Natural killer cell (primary cell): ENCODE measurements at regions not wholly inside any gene's neighbourhood (a gene's known extent, or its start where the extent isn't known, plus 50 kb on each side); places are given as distances from the start of the nearest gene placed in this dataset.
A peak's percentile ranks its signal among the peaks of the same experiment; 100 is the strongest.

Source experiments
- ATAC-seq, 3 donors: fragments of 150-1000 bp in 2 of 3; fragments of 200-7000 bp in 1 of 3; cut with Tn5 transposase; 1 replicate in 1 of 3; 2 replicates in 2 of 3; pipeline ENCODE4 v1.10.0; 2021; ENCODE audit warnings: mild to moderate bottlenecking in 2 of 3, moderate library complexity in 2 of 3
- DNase-seq, 2 donors: peaks; one replicate each; pipeline versions ENCODE4 v3.0.0 to v3.0.0-alpha.2; 2013 to 2021; ENCODE audit warnings: mixed read lengths in 1 of 2
- H3K27ac ChIP-seq: one replicate; pipeline ENCODE4 v1.5.1; 2013; ENCODE audit warnings: mild to moderate bottlenecking, low read length
- H3K27me3 ChIP-seq: one replicate; pipeline ENCODE4 v1.6.1; 2013; ENCODE audit warnings: low read length; ENCODE audit not compliant: control insufficient read depth, insufficient read depth
- H3K36me3 ChIP-seq: one replicate; pipeline ENCODE4 v1.6.1; 2013; ENCODE audit warnings: low read length; ENCODE audit not compliant: control insufficient read depth, insufficient read depth
- H3K4me1 ChIP-seq: one replicate; pipeline ENCODE4 v1.6.1; 2013; ENCODE audit warnings: low read length; ENCODE audit not compliant: control insufficient read depth, insufficient read depth
- H3K4me3 ChIP-seq: one replicate; pipeline ENCODE4 v1.5.1; 2013; ENCODE audit warnings: low read length
- H3K9me3 ChIP-seq: one replicate; pipeline ENCODE4 v1.6.1; 2013; ENCODE audit warnings: low read length; ENCODE audit not compliant: control insufficient read depth, insufficient read depth
- H3K27ac Mint-ChIP-seq, 2 donors: one replicate each; pipeline ENCODE4 v1.8.0; 2022; ENCODE audit warnings: mild to moderate bottlenecking in 2 of 2, mixed read lengths in 2 of 2, moderate library complexity in 1 of 2
- H3K27me3 Mint-ChIP-seq, 2 donors: one replicate each; pipeline ENCODE4 v1.8.0; 2022; ENCODE audit warnings: low read depth in 2 of 2, mixed read lengths in 2 of 2
- H3K36me3 Mint-ChIP-seq: one replicate; pipeline ENCODE4 v1.8.0; 2022; ENCODE audit warnings: mixed read lengths
- H3K4me1 Mint-ChIP-seq, 2 donors: one replicate each; pipeline ENCODE4 v1.8.0; 2022; ENCODE audit warnings: mixed read lengths in 2 of 2
- H3K4me3 Mint-ChIP-seq: one replicate; pipeline ENCODE4 v1.8.0; 2022; ENCODE audit warnings: mild to moderate bottlenecking, moderate library complexity, mixed read lengths
- H3K9me3 Mint-ChIP-seq, 2 donors: one replicate each; pipeline ENCODE4 v1.8.0; 2022; ENCODE audit warnings: mixed read lengths in 2 of 2
- WGBS: methylation state at CpG from one replicate; pipeline ENCODE4 v1.1.7; 2013; ENCODE audit warnings: missing lambda C conversion rate; ENCODE audit not compliant: insufficient coverage; 5-methylcytosine and 5-hydroxymethylcytosine counted together
- intact Hi-C: fragments of 100-400 bp; cut with micrococcal nuclease; formaldehyde crosslinking; loops from one replicate; pipeline ENCODE4 v1.14.2; 2022
- TF ChIP-seq, protein P1 (sequence below): fragments of 200-600 bp; IDR thresholded peaks from one replicate; pipeline ENCODE4 v1.8.0; 2022; ENCODE audit warnings: antibody characterized with exemption

DNA sequence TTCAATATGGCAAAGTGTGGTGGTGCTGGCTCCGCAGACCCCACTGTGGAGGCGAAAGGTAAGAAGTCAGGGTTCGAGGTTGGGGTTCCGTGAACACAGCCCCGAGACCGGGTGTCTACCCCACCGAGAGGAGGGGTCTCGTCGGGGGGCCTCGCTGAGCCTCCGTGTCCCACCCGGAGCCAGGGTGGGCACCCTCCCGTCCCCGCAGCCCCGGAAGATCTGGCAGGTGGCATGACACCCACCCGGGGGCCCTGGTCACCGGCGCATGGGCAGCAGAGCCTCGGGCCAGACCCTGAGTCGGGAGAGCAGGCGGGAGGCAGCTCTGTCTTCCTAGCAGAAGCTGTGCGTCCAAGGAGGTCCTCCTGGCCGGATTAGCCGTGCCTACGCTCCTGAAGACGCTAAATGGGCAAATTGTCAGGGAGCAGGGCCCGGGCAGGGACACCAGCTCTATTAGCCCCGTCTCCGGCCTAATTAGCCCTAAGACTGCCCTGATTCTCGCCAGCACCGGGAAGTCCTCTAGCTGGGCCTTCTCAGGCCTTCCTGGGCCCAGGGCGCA is 56.4 kb downstream of the UNCX start:
- H3K27me3 Mint-ChIP-seq = no peaks in the 10 kb centered on the region
- H3K4me3 Mint-ChIP-seq = peak overlapping the region; percentile 35
- 91% methylated on average over 32 of the region's 32 CpGs for WGBS
- Histone ChIP-seq H3K36me3 (no peaks in the 10 kb centered on the region), H3K4me3 (no peak overlapping the region), H3K27ac (no peak overlapping the region), H3K4me1 (peaks cover 19% of the 10 kb centered on the region), H3K9me3 (no peaks in the 10 kb centered on the region), H3K27me3 (no peaks in the 10 kb centered on the region)
- H3K27ac Mint-ChIP-seq = no peak overlapping the region
- ATAC-seq = no peak
- H3K36me3 Mint-ChIP-seq = no peaks in the 10 kb centered on the region
- intact Hi-C loops = no loop called here
- no peaks in the 10 kb centered on the region for H3K9me3 Mint-ChIP-seq
- TF ChIP-seq, protein P1, sequence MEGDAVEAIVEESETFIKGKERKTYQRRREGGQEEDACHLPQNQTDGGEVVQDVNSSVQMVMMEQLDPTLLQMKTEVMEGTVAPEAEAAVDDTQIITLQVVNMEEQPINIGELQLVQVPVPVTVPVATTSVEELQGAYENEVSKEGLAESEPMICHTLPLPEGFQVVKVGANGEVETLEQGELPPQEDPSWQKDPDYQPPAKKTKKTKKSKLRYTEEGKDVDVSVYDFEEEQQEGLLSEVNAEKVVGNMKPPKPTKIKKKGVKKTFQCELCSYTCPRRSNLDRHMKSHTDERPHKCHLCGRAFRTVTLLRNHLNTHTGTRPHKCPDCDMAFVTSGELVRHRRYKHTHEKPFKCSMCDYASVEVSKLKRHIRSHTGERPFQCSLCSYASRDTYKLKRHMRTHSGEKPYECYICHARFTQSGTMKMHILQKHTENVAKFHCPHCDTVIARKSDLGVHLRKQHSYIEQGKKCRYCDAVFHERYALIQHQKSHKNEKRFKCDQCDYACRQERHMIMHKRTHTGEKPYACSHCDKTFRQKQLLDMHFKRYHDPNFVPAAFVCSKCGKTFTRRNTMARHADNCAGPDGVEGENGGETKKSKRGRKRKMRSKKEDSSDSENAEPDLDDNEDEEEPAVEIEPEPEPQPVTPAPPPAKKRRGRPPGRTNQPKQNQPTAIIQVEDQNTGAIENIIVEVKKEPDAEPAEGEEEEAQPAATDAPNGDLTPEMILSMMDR = no peak
- H3K4me1 Mint-ChIP-seq = peaks cover 0 to 25% of the 10 kb centered on the region in 2 donors
- DNase-seq = no peak

DNA sequence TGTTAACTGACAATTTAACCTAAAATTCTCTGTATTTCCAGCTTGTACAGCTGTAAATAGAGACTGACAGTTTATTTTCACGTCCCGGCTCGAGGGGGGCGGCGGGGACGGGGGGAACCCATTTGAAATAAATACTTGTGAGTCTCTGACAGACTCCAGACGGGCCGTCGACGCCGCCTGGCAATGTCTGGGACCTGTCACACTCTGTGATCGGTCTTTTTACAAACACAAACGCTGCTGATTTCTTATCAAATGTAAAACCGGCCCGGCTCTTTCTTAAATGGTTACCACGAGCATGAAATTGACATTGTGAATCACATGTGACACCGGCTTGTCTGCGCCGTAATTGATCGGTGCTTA is 57.0 kb downstream of the UNCX start:
- no peaks in the 10 kb centered on the region for H3K36me3 ChIP-seq

DNA sequence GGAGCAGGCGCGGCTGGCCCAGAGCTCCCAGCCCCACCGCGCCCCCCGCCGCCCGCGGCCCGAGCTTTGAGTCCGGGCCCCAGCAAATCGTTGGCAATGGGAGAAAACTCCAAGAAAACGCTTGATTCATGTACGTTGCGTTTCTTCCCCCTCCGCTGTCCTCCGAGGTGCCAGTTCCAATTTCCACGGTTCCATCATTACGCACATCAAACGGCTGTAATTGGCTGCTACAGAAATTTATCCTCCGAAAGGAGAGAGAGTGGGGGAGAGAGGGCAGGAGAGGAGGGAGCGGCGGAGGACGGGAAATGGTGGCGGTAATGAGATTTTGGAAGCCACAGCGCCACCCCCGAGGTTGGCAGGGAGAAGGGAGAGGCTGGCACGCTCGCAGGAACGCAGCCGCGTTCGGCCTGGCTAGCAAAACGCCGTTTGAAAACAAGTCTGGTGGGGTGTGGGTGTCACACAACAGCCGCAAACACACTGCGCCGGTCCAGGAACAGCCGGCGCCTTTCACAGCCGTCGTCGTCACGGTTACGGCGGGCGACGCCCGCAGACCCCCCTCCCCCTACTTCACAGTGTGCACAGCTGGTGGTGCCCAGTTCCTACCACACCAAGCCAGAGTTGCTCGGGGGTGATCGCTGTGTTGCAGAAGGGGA is 57.5 kb downstream of the UNCX start:
- Mint-ChIP-seq H3K4me3 (peak overlapping the region; percentile 86), H3K4me1 (peaks cover 0 to 31% of the 10 kb centered on the region in 2 donors), H3K27me3 (no peaks in the 10 kb centered on the region), H3K27ac (peak overlapping the region; percentile 74 to 88), H3K36me3 (no peaks in the 10 kb centered on the region), H3K9me3 (no peaks in the 10 kb centered on the region)
- H3K4me3 ChIP-seq = peak overlapping the region; percentile 30
- TF ChIP-seq, protein P1 = no peak
- intact Hi-C loops = no loop called here
- DNase-seq (peak; percentile 56 to 74), ATAC-seq (peak; percentile 83 to 96 (median 92))
- H3K27me3 ChIP-seq = no peaks in the 10 kb centered on the region
- H3K9me3 ChIP-seq = no peaks in the 10 kb centered on the region
- H3K36me3 ChIP-seq = no peaks in the 10 kb centered on the region
- H3K27ac ChIP-seq = peak overlapping the region; percentile 62
- WGBS = 3% methylated on average over 50 of the region's 50 CpGs
- peaks cover 24% of the 10 kb centered on the region for H3K4me1 ChIP-seq

More for the DNA sequence above, 57.0 kb downstream of the UNCX start:
- no peaks in the 10 kb centered on the region for H3K36me3 Mint-ChIP-seq
- peaks cover 0 to 30% of the 10 kb centered on the region in 2 donors for H3K4me1 Mint-ChIP-seq
- H3K9me3 Mint-ChIP-seq = no peaks in the 10 kb centered on the region
- H3K4me3 ChIP-seq = no peak overlapping the region
- no peak for ATAC-seq
- H3K27me3 ChIP-seq = no peaks in the 10 kb centered on the region
- peak overlapping the region; percentile 62 for H3K27ac ChIP-seq
- intact Hi-C loops = no loop called here
- WGBS = 41% methylated on average over 20 of the region's 20 CpGs
- H3K27me3 Mint-ChIP-seq = no peaks in the 10 kb centered on the region
- peak overlapping the region; percentile 86 for H3K4me3 Mint-ChIP-seq
- no peaks in the 10 kb centered on the region for H3K9me3 ChIP-seq
- peak in 1 of 2 donors; percentile 8 for DNase-seq
- TF ChIP-seq, protein P1 = no peak
- H3K4me1 ChIP-seq = peaks cover 24% of the 10 kb centered on the region
- peak overlapping the region; percentile 74 to 88 for H3K27ac Mint-ChIP-seq
